ENCODE measurements at regions not wholly inside any gene's neighbourhood (a gene's known extent, or its start where the extent isn't known, plus 50 kb on each side); places are given as distances from the start of the nearest gene placed in this dataset.
"Not testable (repeated sequence)": the region's sequence is repeated elsewhere in the genome, so short reads cannot be mapped to it uniquely, and the experiment has no call there.

DNA sequence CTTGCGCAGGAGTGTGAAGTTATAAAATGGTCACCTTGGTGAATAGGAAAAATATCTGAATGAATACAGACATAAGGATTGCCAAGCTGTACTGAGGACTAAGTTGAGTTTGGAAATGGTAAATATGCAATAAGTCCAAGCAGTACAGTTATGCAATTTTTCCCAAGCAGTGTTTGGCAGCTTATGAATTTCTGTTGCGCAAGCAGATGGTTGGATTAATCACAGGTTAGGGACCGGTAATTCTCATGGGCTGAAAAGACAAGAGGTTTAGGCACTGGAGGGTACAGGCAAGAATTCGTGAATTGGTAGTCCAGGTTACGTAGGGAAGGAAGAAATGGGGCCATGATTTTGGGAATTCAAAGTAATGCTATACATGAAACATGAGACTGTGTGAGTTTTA lies 210.3 kb downstream of the RAP2B start:
- Histone ChIP-seq H3K27ac (no peak overlapping the region), H3K4me3 (no peak overlapping the region), H3K36me3 (no peaks in the 10 kb centered on the region), H3K9me3 (peaks cover 0 to 7% (median 0%) of the 10 kb centered on the region in 11 donors), H3K4me1 (peaks cover 0 to 15% (median 0%) of the 10 kb centered on the region in 9 donors), H3K27me3 (no peaks in the 10 kb centered on the region)
- WGBS, 2 donors: 89 to 91% methylated on average over 5 of the region's 5 CpGs
- no peak for DNase-seq
- intact Hi-C loops (cut with DNase I): no loop called here
- peak in 1 of 8 donors; percentile 42 for ATAC-seq
- TF ChIP-seq, protein P1, sequence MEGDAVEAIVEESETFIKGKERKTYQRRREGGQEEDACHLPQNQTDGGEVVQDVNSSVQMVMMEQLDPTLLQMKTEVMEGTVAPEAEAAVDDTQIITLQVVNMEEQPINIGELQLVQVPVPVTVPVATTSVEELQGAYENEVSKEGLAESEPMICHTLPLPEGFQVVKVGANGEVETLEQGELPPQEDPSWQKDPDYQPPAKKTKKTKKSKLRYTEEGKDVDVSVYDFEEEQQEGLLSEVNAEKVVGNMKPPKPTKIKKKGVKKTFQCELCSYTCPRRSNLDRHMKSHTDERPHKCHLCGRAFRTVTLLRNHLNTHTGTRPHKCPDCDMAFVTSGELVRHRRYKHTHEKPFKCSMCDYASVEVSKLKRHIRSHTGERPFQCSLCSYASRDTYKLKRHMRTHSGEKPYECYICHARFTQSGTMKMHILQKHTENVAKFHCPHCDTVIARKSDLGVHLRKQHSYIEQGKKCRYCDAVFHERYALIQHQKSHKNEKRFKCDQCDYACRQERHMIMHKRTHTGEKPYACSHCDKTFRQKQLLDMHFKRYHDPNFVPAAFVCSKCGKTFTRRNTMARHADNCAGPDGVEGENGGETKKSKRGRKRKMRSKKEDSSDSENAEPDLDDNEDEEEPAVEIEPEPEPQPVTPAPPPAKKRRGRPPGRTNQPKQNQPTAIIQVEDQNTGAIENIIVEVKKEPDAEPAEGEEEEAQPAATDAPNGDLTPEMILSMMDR (IDR thresholded peaks at IDR 0.05): no peak

DNA sequence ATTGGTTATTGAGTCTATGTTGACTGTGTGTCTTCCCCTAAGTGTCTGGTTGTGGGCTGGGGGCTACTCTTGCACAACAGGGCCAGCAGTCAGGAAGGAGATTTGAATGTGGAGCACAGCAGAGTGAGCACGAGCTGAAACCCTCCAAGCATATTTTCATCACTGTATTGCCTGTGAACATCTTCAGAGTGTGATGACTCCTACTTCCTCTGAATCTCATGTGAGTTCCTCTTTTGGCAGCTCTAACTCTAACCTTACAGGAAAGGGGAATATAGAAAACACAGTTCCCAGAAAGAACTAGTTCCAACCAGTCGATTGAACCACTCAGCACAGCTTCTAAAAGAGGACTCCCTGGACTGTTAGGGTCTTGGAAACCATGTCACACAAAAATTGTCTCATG lies 211.6 kb downstream of the RAP2B start:
- H3K9me3 ChIP-seq: peaks cover 0 to 7% (median 0%) of the 10 kb centered on the region in 11 donors
- H3K4me3 ChIP-seq: no peak overlapping the region

DNA sequence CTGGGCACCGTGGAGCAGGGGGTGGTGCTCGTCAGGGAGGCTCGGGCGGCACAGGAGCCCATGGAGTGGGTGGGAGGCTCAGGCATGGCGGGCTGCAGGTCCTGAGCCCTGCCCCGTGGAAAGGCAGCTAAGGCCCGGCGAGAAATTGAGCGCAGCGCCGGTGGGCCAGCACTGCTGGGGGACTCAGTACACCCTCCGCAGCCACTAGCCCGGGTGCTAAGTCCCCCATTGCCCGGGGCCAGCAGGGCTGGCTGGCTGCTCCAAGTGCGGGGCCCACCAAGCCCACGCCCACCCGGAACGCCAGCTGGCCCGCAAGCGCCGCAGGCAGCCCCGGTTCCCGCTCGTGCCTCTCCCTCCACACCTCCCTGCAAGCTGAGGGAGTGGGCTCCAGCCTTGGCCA lies 216.3 kb downstream of the RAP2B start:
- ATAC-seq; DNase-seq; H3K27ac ChIP-seq; H3K9me3 ChIP-seq; H3K4me3 ChIP-seq; H3K27me3 ChIP-seq; H3K36me3 ChIP-seq; intact Hi-C loops (cut with DNase I): not testable (repeated sequence)
- H3K4me1 ChIP-seq: peaks cover 0 to 12% (median 0%) of the 10 kb centered on the region in 9 donors
- WGBS, 2 donors: 92 to 96% methylated on average over 9 to 24 of the region's 24 CpGs

More for the DNA sequence above, 211.6 kb downstream of the RAP2B start:
- peak overlapping the region in 1 of 10 donors; percentile 76 for H3K27ac ChIP-seq
- WGBS, 2 donors: 31 to 42% methylated on average over 2 of the region's 2 CpGs
- no peaks in the 10 kb centered on the region for H3K27me3 ChIP-seq
- H3K36me3 ChIP-seq: no peaks in the 10 kb centered on the region
- peak in 5 of 8 donors; percentile 42 to 74 (median 66) for ATAC-seq
- peaks cover 0 to 15% (median 0%) of the 10 kb centered on the region in 9 donors for H3K4me1 ChIP-seq
- no peak for DNase-seq
- TF ChIP-seq, protein P1 (IDR thresholded peaks at IDR 0.05): no peak
- intact Hi-C loops (cut with DNase I): no loop called here

DNA sequence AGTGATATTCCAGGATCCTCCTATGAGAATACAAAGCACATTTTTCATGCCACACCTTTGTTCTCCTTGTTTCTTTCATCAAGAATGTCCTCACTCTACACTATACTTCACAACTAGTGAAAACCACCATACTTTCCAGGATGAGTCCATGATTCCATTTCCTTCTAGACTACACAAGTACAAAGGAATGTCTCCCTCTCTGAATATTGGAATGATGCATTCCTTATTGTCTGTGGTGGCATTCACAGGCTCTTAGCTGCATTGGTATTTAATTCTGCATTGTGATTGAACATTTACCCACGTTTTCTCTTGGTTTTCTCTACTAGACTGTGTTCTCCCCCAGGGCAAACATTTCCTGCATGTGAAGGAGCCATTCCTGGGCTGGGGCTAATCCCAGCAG lies 217.5 kb downstream of the RAP2B start:
- TF ChIP-seq, protein P1 (IDR thresholded peaks at IDR 0.05): no peak

DNA sequence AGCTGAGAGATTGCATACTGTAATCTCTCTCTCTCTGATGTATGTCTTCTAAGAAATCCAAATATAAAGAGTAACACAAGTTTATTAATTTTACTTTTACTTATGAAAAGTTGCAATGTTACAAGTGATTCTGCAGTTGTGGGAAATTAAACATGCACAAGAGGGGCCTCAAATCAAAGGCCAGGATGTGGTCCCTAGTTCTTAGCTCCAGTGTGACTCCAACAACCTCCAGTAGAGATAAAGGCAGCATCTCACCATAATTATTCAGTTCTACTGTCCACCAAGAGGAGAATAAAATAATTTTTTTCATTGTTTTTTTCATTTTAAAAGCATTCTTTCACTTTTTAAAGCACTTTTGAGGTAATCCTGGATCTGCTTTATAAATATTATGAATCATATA lies 223.3 kb downstream of the RAP2B start:
- intact Hi-C loops (cut with DNase I): no loop called here
- Histone ChIP-seq H3K4me1 (no peaks in the 10 kb centered on the region), H3K4me3 (no peak overlapping the region), H3K27me3 (no peaks in the 10 kb centered on the region), H3K9me3 (peaks cover 0 to 3% (median 0%) of the 10 kb centered on the region in 11 donors), H3K36me3 (no peaks in the 10 kb centered on the region), H3K27ac (no peak overlapping the region)
- TF ChIP-seq, protein P1 (IDR thresholded peaks at IDR 0.05): no peak
- no peak for ATAC-seq
- no peak for DNase-seq

More for the DNA sequence above, 217.5 kb downstream of the RAP2B start:
- 61 to 66% methylated on average over 1 of the region's 1 CpG for WGBS, 2 donors
- no peak overlapping the region for H3K4me3 ChIP-seq
- no peaks in the 10 kb centered on the region for H3K27me3 ChIP-seq
- intact Hi-C loops (cut with DNase I): no loop called here
- no peak for ATAC-seq
- H3K9me3 ChIP-seq: peaks cover 0 to 3% (median 0%) of the 10 kb centered on the region in 11 donors
- no peak overlapping the region for H3K27ac ChIP-seq
- no peaks in the 10 kb centered on the region for H3K36me3 ChIP-seq
- H3K4me1 ChIP-seq: peaks cover 0 to under 1% (median 0%) of the 10 kb centered on the region in 9 donors
- DNase-seq: no peak
